Cardiac septum (tissue), 1 donor: ENCODE measurements at regions not wholly inside any gene's neighbourhood (a gene's known extent, or its start where the extent isn't known, plus 50 kb on each side); places are given as distances from the start of the nearest gene placed in this dataset.

Experiments
- DNase-seq: peaks from one replicate; pipeline ENCODE4 v3.0.0-alpha.2; 2020; ENCODE audit warnings: low spot score
- intact Hi-C: fragments of 100-400 bp; cut with DNase I; formaldehyde crosslinking; loops from one replicate; pipeline ENCODE4 v1.14.0; 2022
- donor health status: DM: no; HTN: no; CAD: no.

DNA sequence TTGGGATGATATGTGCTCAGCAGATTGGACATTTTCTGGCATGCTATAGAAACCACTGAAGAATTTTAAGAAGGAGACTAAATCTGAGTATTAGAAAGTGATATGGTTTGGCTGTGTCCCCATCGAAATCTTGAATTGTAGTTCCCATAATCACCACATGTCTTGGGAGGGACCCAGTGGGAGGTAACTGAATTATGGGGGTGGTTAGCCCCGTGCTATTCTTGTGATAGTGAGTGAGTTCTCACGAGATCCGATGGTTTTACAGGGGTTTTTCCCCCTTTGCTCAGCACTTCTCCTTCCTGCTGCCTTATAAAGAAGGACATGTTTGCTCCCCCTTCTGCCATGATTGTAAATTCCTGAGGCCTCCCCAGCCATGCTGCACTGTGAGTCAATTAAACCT, 535.9 kb upstream of the VRK2 start:
- intact Hi-C loops = loop anchor here (5.0 to 10.0 kb wide), 2 partner anchors 1328 to 1386 kb away; partner anchors contain the start of gene CCDC85A
- no peak for DNase-seq

DNA sequence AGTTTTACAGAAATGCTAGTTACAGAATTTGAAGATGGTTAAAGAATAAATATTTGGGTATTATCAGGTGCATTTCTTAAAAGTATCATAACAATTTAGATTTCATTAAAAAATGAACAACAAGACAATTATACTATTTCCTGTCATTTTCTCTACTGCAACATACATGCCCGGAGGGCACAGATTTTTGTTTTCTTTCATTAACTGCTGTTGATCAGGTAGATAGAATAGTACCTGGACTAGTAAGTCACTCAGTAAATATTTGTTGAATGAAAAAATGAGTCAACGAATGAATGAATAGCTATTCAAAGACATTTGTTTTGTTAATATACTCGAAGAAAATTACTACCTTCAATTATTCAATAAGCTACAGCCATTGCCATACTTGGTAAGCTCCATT, 531.2 kb upstream of the VRK2 start:
- intact Hi-C loops = loop anchor here (5.0 to 10.0 kb wide), 2 partner anchors 1391 to 1798 kb away; no protein-coding TSS in a partner anchor
- no peak for DNase-seq

DNA sequence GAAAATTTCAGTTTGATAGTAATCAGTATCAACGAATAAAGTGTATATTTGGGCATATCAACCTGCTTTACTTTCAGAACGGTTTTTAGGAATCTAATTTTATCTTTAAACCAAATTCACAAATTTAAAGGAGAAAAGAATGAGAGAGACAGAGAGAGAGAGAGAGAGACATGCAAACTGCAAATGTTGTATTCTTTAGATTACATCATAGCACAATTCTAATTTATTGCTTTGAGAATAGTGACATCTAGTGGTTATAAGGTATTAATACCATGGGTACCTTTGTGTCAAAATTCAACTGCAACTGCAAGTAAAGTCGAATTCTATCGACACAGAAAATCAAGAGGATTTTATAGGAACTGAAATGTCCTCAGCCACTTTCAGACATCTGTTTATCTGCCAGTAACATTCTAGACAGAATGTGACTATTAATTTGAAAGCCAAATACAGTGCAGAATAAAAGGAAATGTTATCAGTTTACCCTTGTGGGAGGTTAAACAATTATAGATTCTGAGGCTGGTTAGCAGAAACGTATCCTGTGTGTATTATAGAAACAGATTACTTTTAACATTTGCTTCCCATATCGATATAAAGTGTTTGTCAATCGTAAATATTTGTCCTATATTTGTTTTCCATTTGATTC, 529.8 kb upstream of the VRK2 start:
- DNase-seq = no peak
- intact Hi-C loops = loop anchor here (5.0 to 10.0 kb wide), 2 partner anchors 1392 to 1800 kb away; no protein-coding TSS in a partner anchor

DNA sequence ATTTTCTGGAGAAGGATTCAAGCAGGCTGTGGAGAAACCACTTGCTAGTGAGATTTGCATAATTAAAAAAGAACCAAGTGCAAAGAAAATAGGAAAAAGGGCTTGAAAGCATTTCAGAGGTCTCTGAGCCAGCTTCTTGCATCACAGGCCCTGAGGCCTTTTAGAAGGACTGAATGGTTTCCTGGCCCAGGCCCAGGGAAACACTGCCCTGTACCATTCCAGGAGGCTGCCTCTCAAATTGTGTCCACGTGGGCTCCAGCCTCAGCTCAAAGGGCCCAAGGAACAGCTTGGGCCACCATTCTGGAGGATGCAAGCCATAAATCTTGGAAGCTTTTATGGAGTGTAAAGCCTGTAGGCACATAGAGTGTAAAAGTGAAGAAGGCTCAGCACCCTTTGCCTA, 523.3 kb upstream of the VRK2 start:
- intact Hi-C loops = no loop called here
- DNase-seq = no peak

DNA sequence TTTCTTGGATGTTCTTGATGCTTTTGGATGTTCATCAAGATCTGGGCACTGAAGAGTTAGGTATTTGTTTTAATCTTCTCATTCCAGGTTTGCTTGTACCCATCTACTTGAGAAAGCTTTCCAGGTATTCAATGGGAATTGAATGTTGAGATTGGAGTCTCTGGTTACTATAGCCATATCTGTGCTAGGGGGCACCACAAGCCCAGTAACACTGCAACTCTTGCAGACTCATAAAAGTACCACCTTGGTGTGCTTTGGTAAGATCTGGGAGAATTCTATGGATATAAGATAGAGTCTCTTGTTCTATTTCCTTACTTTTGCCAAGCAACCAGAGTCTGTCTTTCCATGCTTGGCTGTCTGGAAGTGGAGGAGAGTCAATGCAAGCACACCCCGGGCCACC, 518.9 kb upstream of the VRK2 start:
- intact Hi-C loops = no loop called here
- DNase-seq = no peak

DNA sequence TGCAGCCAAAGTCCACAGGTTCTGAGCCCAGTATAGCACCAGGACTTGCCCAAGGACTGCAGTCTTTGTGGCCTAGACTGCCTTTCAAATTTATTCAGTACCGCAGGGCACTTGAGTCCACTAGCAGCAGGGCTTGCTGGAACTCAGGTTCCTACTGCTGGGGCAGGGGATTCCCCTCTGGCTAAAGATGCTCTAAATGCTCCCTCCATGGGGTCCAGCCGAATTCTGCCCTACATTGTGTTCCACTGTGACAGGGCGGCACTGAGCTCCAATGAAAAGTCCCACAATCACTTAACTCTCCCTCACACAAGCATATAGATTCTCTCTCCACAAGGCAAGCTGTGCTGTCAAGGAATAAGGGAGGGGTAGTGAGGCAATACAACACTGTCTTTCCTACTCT, 518.1 kb upstream of the VRK2 start:
- DNase-seq = no peak
- intact Hi-C loops = no loop called here

DNA sequence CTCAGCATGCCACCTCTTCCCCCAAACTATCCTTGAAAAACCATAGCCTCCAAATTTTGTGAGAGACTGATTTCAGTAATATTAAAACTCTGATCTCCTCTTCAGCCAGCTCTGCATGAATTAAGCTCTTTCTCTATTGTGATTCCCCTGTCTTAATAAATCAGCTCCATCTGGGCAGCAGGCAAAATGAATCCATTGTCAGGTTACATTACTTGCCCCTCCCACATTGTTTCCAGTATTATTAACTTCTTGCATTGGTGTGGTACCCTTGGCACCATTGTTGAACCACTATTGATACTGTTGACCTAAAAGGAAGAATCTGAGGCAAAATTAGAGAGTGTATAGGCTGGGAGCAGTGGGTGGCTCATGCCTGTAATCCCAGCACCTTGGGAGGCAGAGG, 512.2 kb upstream of the VRK2 start:
- DNase-seq = no peak
- intact Hi-C loops = no loop called here

DNA sequence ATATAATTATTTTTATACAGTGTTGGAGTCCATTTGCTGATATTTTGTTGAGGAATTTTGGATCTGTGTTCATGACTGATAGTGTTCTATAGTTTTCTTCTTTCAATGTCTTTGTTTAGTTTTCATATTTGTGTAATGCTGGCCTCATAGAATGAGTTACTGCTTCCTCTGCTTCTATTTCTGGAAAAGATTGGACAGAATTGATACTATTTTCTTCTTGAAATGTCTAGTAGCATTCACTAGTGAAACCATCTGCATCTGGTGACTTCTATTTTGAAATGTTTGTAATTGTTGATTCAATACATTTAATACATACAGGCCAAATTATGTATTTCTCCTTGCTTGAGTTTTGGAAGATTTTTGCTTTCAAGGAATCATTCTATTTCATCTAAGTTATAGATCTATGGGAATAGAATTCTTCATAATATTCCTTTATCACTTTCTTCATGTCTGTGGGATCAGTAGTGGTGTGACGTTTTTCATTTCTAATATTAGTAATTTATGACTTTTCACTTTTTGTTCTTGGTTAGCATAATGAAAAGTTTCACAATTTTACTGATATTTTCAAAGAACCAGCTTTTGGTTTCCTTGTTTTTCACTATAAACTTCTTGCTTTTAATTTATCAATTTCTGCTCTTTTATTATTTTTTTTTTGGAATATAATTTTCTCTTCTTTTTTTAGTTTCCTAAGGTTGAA, 509.9 kb upstream of the VRK2 start:
- intact Hi-C loops = no loop called here
- DNase-seq = no peak

DNA sequence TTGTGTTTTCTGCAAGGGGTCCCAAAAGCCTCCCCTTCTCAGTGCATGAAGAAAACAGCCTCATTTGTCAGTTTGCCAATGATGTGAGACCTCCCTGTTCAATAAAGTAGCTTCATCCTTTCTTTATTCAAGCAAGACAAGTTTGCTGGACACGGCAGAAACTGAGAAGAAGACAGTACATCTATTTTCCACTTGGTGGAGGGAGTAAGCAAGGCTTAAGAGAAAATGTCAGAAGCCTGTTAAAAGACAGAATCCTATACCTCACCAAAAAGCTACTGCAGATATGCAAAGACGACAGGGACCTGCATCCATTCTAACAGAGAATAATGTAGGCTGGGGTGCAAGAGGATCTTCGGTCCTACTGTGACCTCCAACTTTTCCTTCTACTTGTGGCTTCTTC, 506.8 kb upstream of the VRK2 start:
- intact Hi-C loops = no loop called here
- no peak for DNase-seq

DNA sequence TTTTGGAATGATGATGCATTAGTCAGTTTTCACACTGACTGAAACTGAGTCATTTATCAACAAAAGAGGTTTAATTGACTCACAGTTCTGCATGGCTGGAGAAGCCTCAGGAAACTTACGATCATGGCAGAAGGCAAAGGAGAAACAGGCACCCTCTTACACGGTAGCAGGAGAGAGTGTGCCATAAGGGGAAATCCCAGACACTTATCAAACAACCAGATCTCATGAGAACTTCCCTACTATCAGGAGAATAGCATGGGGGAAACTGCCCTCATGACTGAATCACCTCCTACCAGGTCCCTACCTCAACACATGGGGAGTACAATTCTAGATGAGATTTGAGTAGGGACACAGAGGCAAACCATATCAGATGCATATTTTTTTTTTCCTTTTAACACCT, 504.5 kb upstream of the VRK2 start:
- intact Hi-C loops = no loop called here
- DNase-seq = no peak

DNA sequence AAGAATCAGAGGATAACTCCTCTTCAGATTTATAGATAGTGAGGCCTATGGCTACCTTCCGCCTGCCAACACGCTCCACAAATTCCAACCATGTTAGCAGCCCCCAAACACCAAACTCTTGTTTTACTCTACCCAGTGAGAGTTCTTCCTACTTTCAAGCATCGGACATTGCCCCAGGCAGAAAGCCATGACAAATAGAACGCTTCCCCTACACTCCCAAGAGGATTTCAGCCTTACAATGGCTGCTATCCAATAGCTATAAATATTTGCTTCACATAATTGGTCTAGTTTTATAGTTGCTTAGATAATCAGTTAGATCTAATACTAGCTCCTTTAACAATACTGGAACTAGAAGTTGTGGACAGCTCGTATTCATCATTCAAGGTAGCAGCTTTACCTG, 503.4 kb upstream of the VRK2 start:
- intact Hi-C loops = no loop called here
- no peak for DNase-seq

DNA sequence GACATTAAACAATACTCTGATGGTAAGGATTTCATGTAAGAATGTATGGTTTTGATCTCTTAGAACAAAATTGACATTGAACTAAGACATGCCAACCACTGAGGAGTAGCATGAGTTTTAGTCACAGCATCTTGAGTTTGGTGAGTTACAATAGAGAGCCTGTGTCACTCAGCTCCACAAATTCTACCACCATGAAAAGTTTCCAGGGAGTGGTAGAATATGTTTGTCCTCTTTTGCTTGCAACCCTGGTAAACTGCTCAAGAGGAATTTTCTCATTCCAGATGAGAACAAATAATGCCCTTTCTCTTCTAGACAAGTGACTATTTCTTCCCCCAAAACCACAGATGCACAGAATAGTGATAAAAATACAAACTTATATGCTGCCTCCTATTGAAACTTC, 502.0 kb upstream of the VRK2 start:
- no peak for DNase-seq
- intact Hi-C loops = no loop called here

DNA sequence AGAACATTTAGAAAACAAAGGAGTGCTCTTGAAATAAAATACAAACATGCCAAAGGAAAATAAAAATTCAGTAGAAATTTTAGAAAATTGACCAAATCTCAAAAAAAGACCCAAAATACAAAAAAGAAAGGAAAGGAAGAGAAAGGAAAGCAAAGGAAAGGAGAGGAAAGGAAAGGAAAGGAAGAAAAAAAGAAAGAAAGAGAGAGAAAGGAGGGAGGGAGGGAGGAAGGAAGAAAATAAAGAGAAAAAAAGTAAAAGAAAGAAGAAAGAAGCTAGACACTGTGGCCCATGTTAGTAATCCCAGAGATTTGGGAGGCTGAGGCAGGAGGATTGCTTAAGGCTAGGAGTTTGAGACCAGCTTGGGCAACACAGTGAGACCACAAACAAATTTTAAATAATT, 500.1 kb upstream of the VRK2 start:
- intact Hi-C loops = no loop called here
- DNase-seq = no peak

DNA sequence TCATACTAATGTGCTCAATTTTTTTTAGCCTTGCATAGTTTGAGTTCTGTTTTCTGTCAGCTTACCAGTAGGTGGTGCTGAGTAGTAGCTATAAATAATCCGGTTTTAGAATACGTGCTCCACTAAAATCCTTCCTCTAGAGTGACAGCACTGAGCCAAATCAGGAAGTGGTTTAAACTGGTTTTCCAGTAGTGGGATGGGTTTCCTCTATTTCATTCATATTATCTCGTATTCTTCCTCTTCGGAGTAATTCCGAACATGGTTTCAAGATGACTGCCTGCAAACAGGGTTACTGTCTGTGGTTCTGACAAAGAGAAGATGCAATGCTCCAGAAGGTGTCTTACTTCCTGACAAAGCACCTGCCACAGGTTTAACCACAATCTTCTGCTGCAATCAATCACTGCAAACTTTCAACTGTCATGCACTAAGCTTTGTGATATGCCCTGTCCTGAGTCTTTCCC, 496.9 kb upstream of the VRK2 start:
- no peak for DNase-seq
- intact Hi-C loops = no loop called here

DNA sequence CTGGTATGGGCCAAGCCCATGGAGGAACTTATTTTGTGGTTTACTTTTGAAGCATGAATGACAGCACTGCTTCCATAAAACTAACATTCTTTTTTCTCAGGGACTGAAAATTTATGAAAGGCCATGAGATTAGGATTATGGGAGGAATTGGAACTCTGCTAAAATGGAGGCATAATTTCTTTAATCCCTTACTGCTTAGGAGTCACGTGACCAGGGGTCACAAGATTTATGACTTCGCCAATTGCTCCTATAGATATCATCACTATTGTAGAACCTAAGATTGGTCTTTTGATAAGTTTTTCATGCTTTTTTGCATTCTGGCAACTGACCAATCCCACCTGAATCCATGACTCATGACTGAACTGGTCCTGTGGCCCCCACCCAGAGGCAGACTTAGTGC, 495.7 kb upstream of the VRK2 start:
- DNase-seq = no peak
- intact Hi-C loops = no loop called here

DNA sequence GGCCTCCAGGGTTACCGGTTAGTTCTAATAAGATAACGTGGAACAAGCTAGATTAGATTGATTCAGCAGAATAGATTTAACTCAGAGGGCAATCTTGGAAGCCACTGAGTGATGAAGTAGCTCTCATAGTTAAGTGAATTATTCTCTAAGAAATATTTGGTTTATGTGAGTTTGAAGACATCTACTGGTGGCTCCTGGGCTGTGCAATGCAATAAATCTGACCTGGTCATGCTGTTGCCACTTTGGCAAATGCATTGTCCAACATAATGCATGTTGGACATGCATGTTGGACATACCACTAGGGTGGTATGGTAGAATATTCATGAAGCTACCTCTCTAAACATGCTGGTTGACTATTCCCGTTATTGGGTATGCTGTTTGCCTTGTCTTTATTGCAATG, 493.7 kb upstream of the VRK2 start:
- intact Hi-C loops = no loop called here
- no peak for DNase-seq

DNA sequence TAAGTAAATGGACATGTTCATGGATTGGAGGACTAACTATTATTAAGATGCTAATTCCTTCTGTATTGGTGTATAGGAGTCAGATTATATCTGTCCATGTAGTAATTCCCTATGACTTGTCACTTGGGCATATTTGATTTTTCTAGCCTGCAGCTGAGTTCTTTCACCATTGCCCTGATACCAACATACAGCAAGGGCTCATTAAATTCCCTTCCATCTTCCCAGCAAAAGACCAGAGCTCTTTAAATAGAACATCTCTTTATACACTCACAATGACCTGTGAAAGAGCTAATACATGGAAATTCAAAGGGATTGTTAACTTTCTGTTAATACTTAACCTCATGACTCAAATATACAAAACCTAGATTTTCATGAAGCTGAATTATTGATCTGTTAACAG, 492.3 kb upstream of the VRK2 start:
- DNase-seq = no peak
- intact Hi-C loops = no loop called here

DNA sequence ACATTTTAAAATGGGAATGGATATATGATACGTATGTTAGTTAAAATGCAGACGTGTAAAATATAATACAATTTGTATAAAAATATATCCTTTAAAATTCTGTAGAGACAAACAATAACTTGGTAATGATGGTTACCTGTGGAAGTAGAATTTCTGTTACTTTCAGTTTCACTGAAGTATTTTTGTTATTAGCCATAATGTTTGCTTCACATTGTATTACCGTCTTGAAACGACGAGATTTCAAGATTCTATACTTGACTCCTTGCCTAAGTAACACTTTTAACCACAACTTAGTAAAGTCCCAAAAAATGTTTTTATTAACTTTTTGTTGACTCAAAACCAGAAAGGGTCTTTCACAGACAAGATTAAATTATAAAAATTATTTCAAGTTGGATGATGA, 488.3 kb upstream of the VRK2 start:
- DNase-seq = no peak
- intact Hi-C loops = no loop called here

DNA sequence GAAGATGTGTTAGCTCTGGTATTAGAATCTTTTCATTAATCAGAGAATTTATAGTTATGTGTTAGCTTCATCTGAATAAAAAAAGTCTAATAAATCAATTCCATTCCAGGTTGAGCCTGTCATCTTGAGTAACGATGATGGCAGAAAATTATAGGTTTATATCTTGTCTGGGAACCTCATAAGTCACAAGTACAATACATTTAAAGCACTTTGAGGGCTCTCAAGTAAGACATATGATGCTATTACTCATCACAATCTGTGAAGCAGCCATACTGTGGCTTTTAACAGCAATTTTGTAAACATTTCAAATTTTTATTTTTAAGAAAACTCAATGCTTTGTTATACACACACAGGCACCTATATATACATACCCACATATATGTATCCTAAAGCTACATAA, 484.1 kb upstream of the VRK2 start:
- intact Hi-C loops = no loop called here
- DNase-seq = no peak

DNA sequence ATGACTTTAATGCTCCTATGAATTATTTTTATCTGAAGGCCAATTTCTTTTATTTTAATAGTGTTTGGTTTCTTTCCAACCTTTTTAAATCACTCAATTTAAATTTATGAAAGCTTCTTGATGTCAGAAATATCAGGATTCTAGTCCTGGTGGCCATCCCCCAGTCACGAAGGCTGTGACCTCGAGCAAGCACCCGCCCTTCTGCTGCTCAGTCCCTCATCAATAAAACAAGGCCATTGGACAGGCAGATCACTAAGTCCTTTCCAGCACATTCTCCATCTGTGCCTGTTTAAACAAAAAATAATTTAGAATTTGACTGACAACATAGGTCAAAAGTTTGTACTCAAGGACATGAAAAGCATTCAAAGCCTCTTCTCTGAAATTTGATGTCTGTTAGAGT, 483.6 kb upstream of the VRK2 start:
- no peak for DNase-seq
- intact Hi-C loops = no loop called here

DNA sequence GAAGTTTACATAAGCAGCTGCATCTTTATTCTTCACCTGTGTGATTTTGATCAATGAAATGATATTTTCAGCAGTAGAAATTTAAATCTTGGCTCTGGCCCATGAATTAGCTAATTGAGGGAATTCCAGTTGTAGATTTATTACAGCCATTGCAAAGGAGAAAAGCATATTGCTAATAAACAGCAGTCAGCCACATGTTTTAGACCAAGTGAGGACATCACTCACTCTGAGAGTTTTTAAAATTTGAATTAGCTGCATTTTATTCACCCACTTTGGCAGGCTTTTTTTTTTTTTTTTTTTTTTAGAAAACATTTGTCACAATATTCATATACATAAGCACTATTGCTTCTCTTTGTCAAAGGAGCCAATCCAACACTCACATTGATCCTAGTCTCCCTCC, 479.4 kb upstream of the VRK2 start:
- intact Hi-C loops = no loop called here
- no peak for DNase-seq

DNA sequence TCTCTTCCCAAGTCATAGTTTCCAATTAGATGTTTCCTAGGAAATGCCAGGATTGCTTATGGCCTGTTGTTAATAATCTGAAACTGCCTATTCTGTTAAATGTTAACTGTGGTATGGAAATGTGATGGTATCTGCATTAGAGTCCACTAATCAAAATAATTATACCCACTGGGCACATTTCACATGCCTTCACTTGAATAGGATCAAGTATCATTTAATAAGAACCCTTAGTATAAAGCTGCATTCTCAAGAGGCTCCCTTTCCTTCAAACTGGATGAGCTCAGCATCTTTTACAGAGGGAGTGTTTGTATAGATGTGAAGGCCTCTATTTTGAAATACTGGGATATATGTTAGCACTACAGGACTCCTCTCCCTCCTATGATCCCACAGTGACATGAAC, 477.2 kb upstream of the VRK2 start:
- intact Hi-C loops = no loop called here
- DNase-seq = no peak
